HepG2 (cell line): ENCODE measurements at regions not wholly inside any gene's neighbourhood (a gene's known extent, or its start where the extent isn't known, plus 50 kb on each side); places are given as distances from the start of the nearest gene placed in this dataset.

Source experiments
- CTCF ChIP-seq: sonication (generic); formaldehyde crosslinking; IDR thresholded peaks from 2 replicates; pipeline ENCODE4 v1.5.0; 2020; ENCODE audit warnings: mild to moderate bottlenecking, missing genetic modification reagents, moderate library complexity
- EZH2 ChIP-seq: conservative IDR thresholded peaks from 2 replicates; pipeline ENCODE4 v1.6.1; 2012; ENCODE audit warnings: mild to moderate bottlenecking, low read depth, low read length, moderate library complexity
- KAT7 ChIP-seq: IDR thresholded peaks from 2 replicates; pipeline ENCODE4 v1.6.1; 2018; ENCODE audit warnings: borderline replicate concordance, missing compliant biosample characterization
- PREB ChIP-seq: sonication (generic); formaldehyde crosslinking; IDR thresholded peaks from 2 replicates; pipeline ENCODE4 v1.4.0; 2020; ENCODE audit warnings: missing genetic modification reagents
- SIN3A ChIP-seq: IDR thresholded peaks from 2 replicates; pipeline ENCODE4 v1.6.1; 2011; ENCODE audit warnings: low read depth, mild to moderate bottlenecking, control low read depth, low read length, borderline replicate concordance
- ZNF333 ChIP-seq: sonication (generic); formaldehyde crosslinking; IDR thresholded peaks from 2 replicates; pipeline ENCODE4 v1.4.0; 2020; ENCODE audit warnings: mild to moderate bottlenecking, missing genetic modification reagents, borderline replicate concordance
- ZNF616 ChIP-seq: sonication (generic); formaldehyde crosslinking; IDR thresholded peaks from 2 replicates; pipeline ENCODE4 v1.5.0; 2020; ENCODE audit warnings: low read depth, mild to moderate bottlenecking, missing genetic modification reagents

GRCh38 chr17:71304498-71305158 is 816.2 kb upstream of the SOX9 start:
- TF ChIP-seq KAT7 (CRISPR knock-in tag) = no peak
- TF ChIP-seq PREB (CRISPR knock-in tag) = no peak
- TF ChIP-seq SIN3A = no peak
- TF ChIP-seq CTCF (CRISPR knock-in tag) = no peak
- TF ChIP-seq EZH2 = no peak
- no peak for TF ChIP-seq ZNF333 (CRISPR knock-in tag)
- no peak for TF ChIP-seq ZNF616 (CRISPR knock-in tag)
